ENCODE measurements at regions not wholly inside any gene's neighbourhood (a gene's known extent, or its start where the extent isn't known, plus 50 kb on each side); places are given as distances from the start of the nearest gene placed in this dataset.

- Histone ChIP-seq H3K4me1 (peaks cover 2% of the 10 kb centered on the region; the same call in 1 of the 3 replicates), H3K4me2 (no peak overlapping the region), H3K9me3 (no peaks in the 10 kb centered on the region), H3K4me3 (no peak overlapping the region), H3K27ac (no peak overlapping the region)
- TF ChIP-seq ELK1 (IDR thresholded peaks at IDR 0.05; ENCODE audit: low read depth, low read length), result no peak
- no peak for TF ChIP-seq ZNF302 (CRISPR knock-in tag; IDR thresholded peaks at IDR 0.05)
- no peak for TF ChIP-seq MAZ (IDR thresholded peaks at IDR 0.05; ENCODE audit: borderline replicate concordance, low read depth, low read length)
- TF ChIP-seq CHD2 (IDR thresholded peaks at IDR 0.05; ENCODE audit: low read length, partially characterized antibody), result no peak
- no peak for TF ChIP-seq MYC (IDR thresholded peaks at IDR 0.05; ENCODE audit: borderline replicate concordance, low read length)
- no peak for TF ChIP-seq ATOH8 (CRISPR knock-in tag; IDR thresholded peaks at IDR 0.05; ENCODE audit: low read depth)
- no peak for TF ChIP-seq CBX2 (IDR thresholded peaks at IDR 0.05; ENCODE audit: borderline replicate concordance, low read depth)
- no peak for TF ChIP-seq RCOR1 (IDR thresholded peaks at IDR 0.05; ENCODE audit: low read depth, low read length)
- no peak for TF ChIP-seq HOXB13 (CRISPR knock-in tag; IDR thresholded peaks at IDR 0.05; ENCODE audit: low read depth)
- TF ChIP-seq NR3C1 (IDR thresholded peaks at IDR 0.05), result no peak
- no peak for TF ChIP-seq E2F6 (IDR thresholded peaks at IDR 0.05; ENCODE audit: borderline replicate concordance, low read depth)
- TF ChIP-seq MAFK (IDR thresholded peaks at IDR 0.05; ENCODE audit: partially characterized antibody), result no peak
- no peak for TF ChIP-seq RAD21 (conservative IDR thresholded peaks at IDR 0.05 in 1 of 2, IDR thresholded peaks at IDR 0.05 in 1 of 2)
- TF ChIP-seq HES2 (IDR thresholded peaks at IDR 0.05), result no peak
- no peak for TF ChIP-seq PBX3 (IDR thresholded peaks at IDR 0.05)
- WGBS (ENCODE audit: missing lambda C conversion rate), result 71% methylated on average over 4 of the region's 4 CpGs
- FAIRE-seq (no peak), ATAC-seq (no peak), DNase-seq (ENCODE audit: low read depth in 1 of 2, low spot score in 1 of 2) (no peak)
- POLR2A ChIA-PET, result no interaction called here
- CTCF ChIA-PET, result no interaction called here
These were observed 101.1 kb downstream of the BBS10 start for GRCh38 chr12:76247026-76247646.

GRCh38 chr12:76246611-76247010, 101.6 kb downstream of the BBS10 start:
- ChIA-PET CTCF (no interaction called here), POLR2A (no interaction called here)
- 51% methylated on average over 2 of the region's 2 CpGs for WGBS (ENCODE audit: missing lambda C conversion rate)
- Histone ChIP-seq H3K4me3 (no peak overlapping the region), H3K4me1 (peaks cover 2% of the 10 kb centered on the region; the same call in 1 of the 3 replicates), H3K27ac (no peak overlapping the region), H3K4me2 (no peak overlapping the region), H3K9me3 (no peaks in the 10 kb centered on the region)
- no peak for FAIRE-seq
- no peak for ATAC-seq
- no peak for DNase-seq (ENCODE audit: low read depth in 1 of 2, low spot score in 1 of 2)
- TF ChIP-seq EHMT2 (IDR thresholded peaks at IDR 0.05; ENCODE audit: low read depth) (no peak), CHD4 (IDR thresholded peaks at IDR 0.05; ENCODE audit: borderline replicate concordance) (no peak), RCOR1 (IDR thresholded peaks at IDR 0.05; ENCODE audit: low read depth, low read length) (no peak), PHF8 (IDR thresholded peaks at IDR 0.05; ENCODE audit: borderline replicate concordance, low read depth) (no peak), TP53 (CRISPR knock-in tag; IDR thresholded peaks at IDR 0.05) (no peak), ZSCAN20 (CRISPR knock-in tag; IDR thresholded peaks at IDR 0.05) (no peak), ESRRA (IDR thresholded peaks at IDR 0.05; ENCODE audit: borderline replicate concordance, low read length) (no peak), POLR2AphosphoS2 (conservative IDR thresholded peaks at IDR 0.05; ENCODE audit: low read length) (no peak), NR3C1 (IDR thresholded peaks at IDR 0.05) (no peak), KDM1A (IDR thresholded peaks at IDR 0.05; ENCODE audit: low read depth) (no peak), CHD2 (IDR thresholded peaks at IDR 0.05; ENCODE audit: low read length, partially characterized antibody) (no peak), FOSB (CRISPR knock-in tag; IDR thresholded peaks at IDR 0.05) (no peak), TFCP2L1 (CRISPR knock-in tag; IDR thresholded peaks at IDR 0.05) (no peak), REST (IDR thresholded peaks at IDR 0.05) (no peak), HOXA7 (CRISPR knock-in tag; IDR thresholded peaks at IDR 0.05) (no peak), RFX5 (IDR thresholded peaks at IDR 0.05) (no peak), ZFP36 (IDR thresholded peaks at IDR 0.05; ENCODE audit: borderline replicate concordance, partially characterized antibody) (no peak), HES2 (IDR thresholded peaks at IDR 0.05) (no peak)
